ENCODE measurements at regions not wholly inside any gene's neighbourhood (a gene's known extent, or its start where the extent isn't known, plus 50 kb on each side); places are given as distances from the start of the nearest gene placed in this dataset.
A peak's percentile ranks its signal among the peaks of the same experiment; 100 is the strongest.

DNA sequence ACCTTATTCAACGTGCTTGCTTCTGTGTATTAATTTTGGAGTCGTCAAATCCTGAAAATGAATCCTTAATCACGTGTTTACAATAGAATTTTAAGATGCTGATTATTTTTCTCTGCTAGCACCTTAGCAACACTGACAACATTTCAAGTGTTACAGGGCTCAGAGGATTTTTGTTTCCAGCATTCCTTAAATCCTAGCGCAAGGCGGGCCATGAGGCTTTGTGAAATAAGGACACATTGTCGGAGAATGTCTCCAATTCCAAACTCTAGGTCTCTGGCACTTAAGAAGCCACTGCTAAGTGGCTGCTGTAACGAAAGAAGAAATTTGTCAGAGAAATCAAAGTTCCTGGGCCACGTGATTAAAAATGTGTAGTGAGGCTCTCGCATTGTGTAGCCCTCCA is 390.9 kb upstream of the CELF2 start:
- no peak for DNase-seq (ENCODE audit: low read depth in 2 of 2)

DNA sequence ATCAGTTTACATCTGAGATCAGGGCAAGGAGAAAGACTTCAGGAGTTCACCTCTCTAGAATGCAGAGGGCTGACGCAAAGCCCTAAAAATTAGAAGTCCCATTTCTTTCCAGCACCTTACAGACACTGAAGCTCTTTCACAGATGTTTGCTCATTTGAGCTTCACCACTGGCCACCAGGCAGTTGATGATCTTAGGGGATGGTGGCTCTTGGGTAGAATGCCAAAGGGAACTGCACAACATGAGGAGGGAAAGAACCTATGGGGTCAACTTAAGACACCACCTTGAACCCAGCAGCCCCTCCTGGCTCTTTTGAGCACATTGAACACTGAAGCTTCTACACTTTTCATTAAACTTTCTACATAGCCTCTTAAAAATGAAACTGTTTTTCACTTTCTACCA is 390.3 kb upstream of the CELF2 start:
- DNase-seq (ENCODE audit: low read depth in 2 of 2): no peak

DNA sequence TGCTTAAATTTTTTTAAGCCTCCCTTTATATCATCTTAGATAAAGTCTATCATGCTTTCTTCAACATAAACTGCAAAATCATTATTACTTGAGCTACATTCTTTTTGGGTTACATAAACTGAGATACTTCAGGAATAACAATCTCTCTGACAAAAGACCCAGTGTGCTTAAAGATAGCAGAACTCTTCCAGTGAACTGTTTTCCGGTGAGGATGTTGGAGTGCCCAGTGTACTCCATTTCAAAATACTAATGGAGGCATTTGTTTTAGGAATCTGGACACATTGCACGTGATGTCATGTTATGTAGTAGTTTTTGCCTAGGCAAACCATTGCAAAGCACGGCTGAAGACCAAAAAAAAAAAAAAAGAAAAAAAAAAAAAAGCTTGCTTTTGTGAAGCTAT is 388.2 kb upstream of the CELF2 start:
- DNase-seq (ENCODE audit: low read depth in 2 of 2): no peak

DNA sequence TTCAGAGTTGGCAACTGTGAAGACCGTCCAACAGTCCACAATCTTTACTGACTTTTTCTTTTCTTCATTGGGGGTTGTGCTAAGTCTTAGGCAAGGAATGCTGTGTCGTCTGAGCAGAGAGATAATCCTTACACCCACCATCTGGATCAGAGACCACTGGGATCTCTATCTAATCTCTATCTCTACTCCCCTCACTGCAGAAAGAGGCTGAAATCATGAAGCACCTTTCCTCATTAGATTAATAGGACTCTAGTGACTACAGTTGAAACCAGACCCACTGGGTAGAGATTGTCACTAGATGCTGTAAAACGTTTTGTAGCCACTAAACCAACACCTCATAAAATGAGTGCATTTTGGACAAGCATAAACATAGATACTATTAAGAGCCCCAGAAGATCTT is 387.4 kb upstream of the CELF2 start:
- no peak for DNase-seq (ENCODE audit: low read depth in 2 of 2)

DNA sequence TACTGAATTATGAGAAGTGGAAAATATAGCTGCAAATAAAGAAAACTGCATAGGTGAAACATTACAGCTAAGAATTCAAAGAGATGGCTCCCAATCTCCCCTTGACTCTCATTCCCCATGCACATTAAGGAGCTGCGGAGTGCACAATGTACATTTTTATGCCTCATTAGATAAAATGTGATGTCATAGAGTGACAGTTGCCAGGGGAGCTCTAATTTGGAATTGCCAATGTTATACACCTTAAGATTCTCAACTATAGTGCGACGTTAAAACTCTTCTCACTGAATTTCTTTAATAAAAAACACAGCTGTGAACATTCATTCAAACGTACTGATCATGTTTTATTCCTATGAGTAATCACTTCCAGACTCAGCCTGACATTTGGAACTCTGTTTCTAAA is 386.9 kb upstream of the CELF2 start:
- DNase-seq (ENCODE audit: low read depth in 2 of 2): no peak

DNA sequence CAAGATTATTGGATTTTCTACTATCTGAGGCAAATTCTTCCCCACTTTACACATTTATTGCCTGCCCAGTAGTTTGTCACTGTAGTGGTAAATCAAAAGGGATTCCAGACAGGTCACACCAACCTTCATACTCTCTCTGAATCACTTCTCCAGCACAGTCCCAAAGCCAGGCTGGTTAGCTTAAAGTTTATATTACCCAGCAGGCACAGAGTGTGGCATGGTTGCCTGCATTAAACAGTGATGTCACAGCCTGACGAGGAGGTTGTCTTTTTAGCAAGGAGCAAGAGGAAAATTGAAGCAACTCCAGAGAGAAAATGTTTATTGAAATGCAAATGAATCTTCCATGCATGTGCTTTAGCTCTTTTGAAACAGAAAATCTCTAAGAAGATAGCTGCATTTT is 375.5 kb upstream of the CELF2 start:
- DNase-seq (ENCODE audit: low read depth in 2 of 2): no peak

DNA sequence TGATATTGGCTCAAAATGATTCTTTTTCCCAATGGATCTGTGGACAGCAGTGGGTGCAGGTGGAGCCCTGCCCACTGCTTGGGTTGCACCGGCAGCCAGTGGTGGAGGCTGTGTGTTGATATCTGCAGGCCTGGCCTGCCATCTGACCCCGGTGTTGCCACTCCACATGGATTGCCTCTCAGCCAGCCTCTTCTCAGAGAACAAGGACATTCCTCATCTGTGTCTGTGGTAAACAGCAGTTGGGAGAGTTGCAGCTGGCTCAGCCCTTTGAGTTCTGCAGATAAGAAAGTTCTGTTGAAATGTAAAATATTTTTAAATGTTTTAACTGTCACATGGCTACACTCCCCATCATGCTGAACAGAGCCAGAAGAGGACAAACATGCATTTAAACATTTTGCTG is 374.9 kb upstream of the CELF2 start:
- DNase-seq (ENCODE audit: low read depth in 2 of 2): no peak

DNA sequence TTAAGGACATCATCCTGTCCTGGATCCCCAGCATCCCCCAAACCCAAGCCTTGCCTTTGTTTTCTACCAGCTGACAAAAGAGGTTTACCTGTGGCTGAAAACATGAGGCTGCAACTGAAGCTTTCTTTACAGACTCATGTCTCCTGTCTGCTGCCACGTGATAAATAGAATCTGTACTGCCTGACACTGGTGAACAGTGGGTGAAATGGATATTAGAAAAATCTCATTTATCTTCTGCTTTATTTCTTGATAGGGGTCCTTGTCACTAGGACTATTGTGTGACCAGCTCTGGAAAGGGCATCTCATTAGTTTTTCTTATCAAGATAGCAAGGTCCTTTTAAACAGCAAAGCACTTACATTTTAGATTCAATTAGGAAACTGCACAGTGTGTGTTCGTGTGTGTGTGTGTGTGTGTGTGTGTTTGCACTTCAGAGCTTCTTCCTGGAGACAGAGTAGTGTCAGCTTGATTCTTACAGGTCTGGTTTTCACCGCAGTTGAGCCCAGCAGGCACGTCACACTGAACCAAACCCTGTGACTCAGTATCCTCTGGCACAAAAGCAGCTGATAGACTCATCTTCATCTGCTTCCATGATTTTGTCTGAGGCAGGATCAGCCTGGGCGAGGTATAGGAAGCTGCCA is 373.5 kb upstream of the CELF2 start:
- no peak for DNase-seq (ENCODE audit: low read depth in 2 of 2)

DNA sequence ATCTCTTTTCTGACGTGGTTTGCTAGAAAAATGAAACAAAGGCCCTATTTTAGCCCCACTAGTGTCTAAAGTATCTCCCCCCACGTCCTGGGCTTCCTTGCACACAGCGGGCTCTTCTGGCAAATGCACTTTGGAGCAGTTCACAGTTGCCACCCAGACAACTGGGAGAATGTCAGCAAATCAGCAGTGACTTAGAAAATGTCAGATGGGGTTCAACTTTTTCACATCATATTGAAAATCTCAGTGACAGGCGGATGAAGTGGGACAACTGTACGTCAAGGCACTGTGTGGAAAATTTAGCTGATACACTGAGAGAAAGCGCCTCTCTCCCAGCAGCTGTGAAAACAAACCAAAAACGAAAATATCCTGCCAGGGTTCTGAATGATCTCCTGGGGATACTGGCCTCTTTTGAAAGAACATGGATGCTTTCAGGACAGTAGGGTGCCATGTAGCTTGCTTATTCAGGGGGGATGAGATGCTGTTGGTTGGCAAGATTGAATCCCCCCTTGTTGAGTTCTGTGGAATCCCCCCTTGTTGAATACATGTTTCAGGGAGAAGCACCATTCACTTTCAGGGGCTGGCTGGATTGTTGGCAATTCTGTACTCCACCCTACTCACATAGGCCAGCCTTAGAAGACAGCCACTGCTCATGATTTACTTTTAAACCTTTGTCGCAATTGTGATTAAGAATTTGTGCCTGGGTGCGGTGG is 372.8 kb upstream of the CELF2 start:
- DNase-seq (ENCODE audit: low read depth in 2 of 2): no peak

DNA sequence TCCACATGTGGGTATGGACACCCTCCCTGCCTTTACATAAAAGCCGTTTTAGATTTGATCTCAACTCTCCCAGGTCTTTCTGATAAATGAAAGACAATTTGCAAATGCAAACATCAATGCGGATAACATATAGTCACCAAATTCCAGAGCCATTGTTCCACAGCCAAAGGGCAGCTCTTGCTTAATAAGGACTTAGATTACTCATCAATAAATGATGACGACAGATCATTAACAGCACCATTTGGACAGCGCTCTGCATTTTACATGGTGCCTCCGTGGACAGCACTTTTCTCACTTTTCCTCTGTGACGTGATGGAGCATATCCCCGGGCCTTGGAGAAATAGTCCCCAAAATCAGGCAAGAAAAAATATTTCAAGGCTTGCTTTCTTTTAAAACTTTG is 370.3 kb upstream of the CELF2 start:
- no peak for DNase-seq (ENCODE audit: low read depth in 2 of 2)

DNA sequence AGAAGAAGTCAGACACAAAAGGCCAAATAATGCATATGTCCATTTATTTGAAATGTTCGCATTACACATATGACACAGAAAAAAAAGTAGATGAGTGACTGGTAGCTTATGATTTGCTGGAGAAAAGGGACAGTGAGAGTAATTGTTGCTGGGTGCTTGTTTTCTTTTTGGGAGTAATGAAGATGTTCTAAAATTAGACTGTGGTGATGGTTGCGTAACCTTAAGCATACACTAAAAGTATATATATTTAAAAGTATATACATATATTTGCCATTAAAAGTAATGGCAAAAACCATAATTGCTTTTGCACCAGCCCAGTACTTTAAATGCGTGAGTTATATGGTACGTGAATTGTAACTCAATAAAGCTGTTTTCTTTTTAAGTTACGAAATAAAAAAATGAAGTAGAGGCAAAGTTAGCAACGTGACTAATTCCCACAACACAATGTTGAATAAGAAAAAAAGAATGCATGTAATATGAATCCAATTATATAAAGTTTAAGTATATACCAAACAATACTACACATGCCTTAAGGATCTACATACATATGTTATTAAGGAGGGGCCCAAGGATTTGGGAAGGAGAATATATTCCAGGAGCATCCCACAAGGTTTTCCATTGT is 360.4 kb upstream of the CELF2 start:
- no peak for DNase-seq (ENCODE audit: low read depth in 2 of 2)

DNA sequence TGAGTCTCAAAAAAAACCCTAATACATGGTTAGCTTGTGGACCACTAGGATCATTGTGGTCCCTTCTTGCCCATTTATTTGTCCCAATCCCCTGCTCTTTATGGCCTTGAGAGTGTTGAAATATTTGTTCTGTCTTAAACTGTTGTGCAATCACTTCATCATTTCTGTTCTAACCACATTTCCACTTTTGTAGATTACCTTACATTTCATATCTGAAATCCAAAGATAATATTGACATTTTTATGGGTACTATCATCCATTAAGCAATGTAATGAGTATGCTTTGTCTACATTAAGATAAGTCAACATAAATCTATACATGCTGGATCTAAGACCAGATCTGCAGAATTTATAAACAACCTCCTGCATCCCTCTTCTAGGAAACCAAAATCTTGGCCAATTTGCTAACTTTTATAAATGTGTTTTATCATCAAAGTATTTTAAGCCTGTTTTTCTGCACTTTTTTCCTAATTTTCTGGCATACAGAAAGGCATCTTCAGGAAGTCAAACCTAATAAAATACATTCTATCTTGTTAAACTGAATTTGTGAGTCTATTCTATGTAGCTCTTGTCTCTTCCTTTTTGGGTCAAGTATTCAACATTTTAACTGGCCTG is 359.4 kb upstream of the CELF2 start:
- DNase-seq (ENCODE audit: low read depth in 2 of 2): no peak

DNA sequence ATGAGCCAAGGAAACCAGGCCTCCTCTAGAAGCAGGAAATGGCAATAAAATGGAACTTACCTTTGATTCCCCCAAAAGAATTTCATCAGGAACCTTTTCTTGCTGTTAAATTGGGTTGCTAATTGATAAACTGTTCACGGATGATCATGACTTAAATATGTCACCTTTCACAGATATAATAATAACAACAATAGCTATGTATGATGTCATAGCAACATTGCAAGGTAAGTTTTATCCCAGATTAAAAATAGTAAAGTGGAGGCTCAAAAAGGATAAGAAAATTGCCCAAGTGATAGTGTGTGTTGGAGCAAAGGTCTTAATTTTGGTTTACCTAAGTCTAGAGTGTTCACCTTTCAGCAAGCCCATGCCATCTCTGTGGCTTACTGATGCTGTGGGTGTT is 357.6 kb upstream of the CELF2 start:
- no peak for DNase-seq (ENCODE audit: low read depth in 2 of 2)

DNA sequence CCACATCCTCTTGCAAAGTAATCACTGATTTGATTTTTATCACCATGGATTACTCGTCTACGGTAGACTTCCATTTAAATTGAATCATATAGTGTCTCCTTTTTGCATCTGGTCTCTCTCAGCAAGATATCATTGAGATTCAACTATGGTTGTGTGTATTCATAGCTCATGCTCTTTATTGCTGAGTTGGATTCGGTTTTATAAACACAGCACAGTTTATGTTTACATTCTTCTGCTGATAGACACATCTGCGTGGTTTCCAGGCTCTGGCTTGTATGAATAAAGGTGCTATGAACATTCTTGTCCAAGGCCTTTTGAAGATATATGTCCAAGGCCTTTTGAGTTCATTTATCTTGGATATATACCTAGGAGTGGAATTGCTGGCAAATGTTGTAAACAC is 356.5 kb upstream of the CELF2 start:
- no peak for DNase-seq (ENCODE audit: low read depth in 2 of 2)

DNA sequence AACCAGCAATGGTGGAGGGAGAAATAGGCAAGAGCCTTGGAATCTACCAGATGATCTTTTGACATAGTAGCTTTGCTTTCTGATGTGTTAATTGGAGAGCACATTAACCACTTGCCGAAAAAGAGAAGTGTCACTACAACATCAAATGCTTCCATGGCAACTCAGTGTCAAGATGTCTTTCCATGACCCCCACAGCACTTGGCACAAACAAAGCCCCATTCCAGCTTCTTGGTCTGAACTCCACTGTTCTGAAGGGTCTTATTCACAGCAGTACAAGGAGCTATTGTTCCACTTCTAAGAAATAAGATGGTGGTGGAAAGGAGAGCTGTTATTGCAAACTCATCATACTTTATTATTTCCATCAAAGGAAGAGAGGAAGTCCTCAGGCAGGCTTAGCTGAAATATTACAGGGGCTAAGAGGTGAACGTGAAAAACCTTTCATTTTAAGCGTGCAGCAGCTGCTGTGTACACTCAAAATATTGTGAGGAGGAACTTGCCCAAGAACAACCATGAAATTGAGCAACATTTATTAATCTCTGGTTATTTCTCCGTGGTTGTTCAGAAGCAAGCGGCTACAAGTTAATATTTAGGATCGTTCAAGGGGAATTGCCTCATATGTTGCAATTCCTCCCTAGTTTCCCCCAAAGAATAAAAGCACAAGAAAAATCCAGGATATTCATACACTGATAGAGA is 354.8 kb upstream of the CELF2 start:
- DNase-seq (ENCODE audit: low read depth in 2 of 2): no peak

DNA sequence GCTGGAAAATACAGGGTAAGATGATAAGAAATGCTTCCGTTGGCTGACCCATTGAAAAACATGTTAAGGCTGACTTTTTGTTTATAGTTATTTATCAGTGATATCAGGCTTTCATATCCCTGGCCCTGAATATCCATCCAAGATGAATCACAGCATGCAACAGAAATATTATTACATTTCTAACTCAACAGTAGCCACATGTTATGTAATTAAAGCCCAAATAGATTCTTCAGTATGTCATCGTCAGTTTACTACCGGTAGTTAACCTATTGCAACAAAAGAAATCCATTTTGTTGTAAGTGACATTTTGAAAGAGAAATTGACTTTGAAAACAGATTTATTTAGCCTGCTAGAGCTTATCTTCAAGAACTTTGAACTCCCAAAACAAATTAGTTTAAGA is 354.1 kb upstream of the CELF2 start:
- DNase-seq (ENCODE audit: low read depth in 2 of 2): no peak

DNA sequence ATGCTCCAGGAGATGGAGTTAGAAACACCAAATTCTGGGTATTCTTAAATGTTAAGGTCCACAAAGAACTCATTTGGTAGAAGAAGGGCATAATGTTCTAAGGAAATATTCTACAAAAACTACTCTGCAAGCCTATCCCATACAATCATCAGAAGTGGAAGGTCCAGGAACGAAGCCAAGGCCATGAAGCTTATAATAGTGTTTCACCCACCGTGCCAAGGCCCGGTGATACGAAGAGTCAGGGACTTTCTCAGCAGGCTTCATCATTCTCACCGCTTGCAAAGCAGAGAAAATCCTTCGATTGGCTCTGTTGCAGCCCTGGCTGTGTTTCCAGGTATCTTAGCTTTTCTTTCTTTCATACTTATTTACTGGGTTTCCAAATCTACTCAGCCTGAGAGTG is 351.9 kb upstream of the CELF2 start:
- DNase-seq (ENCODE audit: low read depth in 2 of 2): no peak

DNA sequence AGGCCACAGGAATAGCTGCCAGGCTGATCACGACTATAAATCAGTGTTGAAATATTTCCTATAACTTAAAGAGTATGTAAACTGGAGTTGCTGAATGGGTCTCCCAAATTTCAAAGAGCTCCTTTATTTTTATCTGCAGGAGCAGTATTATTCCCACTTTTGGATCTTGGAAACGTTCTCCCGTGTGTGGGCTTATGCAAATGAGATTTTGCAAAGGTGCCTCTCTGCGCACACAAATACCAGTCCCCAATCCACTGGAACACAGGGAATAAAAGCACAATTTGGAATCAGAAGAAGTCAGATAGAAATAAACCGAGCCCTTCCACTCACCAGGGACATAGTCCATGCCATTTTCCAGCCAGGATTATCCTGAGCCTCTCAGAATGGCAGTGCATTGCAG is 350.2 kb upstream of the CELF2 start:
- no peak for DNase-seq (ENCODE audit: low read depth in 2 of 2)

DNA sequence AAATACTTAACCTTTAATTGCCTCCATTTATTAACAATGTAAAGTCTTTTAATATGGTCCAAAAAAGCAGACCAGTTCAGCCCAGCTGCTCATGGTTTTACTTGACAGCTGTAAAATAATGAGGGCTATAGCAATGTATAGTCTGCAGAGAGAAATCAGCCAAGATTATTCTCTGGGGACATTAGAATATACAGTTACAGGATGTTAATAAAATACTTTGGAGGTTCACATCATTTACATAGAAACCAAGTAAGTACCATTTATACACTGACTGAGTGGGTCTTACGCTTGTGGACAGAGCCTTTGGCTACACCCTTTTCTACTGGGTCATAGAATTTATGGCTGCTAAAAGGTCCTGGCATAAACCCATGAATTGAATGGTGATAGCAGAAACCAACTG is 340.7 kb upstream of the CELF2 start:
- DNase-seq (ENCODE audit: low read depth in 2 of 2): no peak

DNA sequence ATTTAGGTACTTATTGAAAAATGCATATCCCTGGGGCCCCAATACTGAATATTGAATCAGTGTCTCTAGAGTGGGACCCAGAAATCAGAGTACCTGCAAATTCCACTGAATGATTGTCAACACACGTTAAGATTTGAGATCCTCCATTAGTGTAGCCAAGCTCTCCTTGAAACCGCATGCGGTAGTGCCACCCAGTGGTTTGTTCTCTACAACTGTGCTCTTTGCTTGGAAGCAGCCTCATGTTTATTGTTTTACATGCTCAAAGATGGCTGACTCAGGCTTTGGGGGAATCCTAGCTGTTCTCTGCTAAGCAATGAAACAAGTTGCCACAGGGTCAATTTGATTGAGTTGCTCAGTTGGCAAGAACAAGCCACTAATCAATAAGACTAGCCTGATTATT is 340.2 kb upstream of the CELF2 start:
- DNase-seq (ENCODE audit: low read depth in 2 of 2): peak; percentile 28 to 30

DNA sequence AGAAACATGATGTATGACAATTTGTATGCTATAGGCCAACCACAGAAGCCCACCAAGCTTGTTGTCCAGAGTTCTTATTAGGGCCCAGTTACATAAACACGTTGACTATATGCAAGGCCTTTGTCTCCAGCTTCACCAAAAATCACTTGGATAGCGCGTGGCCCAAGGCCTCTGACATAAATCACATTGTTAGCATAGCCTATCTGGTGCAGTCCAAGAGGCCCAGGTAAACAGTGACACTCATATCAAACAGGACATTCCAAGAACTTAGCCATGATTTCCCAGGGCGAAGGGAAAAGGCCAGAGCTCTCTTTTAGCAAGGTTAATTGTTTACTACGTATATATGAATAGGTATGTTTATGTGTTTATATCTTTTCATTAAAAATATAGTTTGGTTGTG is 337.2 kb upstream of the CELF2 start:
- DNase-seq (ENCODE audit: low read depth in 2 of 2): no peak

DNA sequence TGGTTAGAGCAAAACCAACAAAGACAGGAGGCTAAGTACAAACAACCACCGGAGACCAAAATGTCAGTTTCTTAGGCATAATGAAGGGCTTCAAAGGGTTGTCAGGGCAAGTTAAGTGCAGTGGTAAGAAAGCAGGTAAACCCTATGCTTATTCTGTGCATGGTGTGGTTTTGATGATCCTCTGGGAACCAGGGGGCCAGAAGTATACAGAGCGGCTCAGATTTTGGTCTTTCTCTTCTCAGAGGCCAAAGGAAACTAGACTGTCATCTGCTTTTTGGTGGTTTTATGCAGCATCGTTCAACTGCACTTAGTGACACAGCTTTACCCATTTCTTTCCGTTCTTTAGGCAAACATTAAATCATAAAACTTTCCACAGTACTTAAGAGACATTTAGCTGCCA is 332.7 kb upstream of the CELF2 start:
- no peak for DNase-seq (ENCODE audit: low read depth in 2 of 2)

DNA sequence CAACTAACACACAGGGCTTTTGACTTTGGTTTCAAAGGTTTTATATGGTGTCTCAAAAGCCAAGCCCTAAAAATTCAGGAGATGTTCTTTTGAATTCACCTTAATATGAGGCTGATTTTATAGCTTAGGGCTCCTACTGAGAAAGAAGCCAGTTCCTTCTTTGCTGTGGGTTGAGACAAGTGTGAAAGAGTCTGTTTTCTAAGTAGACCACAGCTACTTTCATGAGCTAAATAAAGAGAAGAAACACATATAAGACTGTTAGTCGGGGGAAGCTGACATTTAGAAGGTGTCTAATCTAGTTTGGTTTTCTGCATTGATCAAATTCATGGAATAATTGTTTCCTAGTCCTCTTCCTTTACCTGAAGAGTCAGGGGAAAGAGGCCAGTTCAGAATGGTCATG is 332.1 kb upstream of the CELF2 start:
- DNase-seq (ENCODE audit: low read depth in 2 of 2): no peak
